ENCODE measurements at regions not wholly inside any gene's neighbourhood (a gene's known extent, or its start where the extent isn't known, plus 50 kb on each side); places are given as distances from the start of the nearest gene placed in this dataset.

- no TSS peak for BruUV-seq (replicated peaks)
- no peak for FAIRE-seq
- DNase-seq (ENCODE audit: extremely low read depth in 1 of 4, low spot score in 3 of 4), result no peak
- Histone ChIP-seq H3K27me3 (ENCODE audit: control insufficient read depth in 2 of 2, insufficient read depth in 2 of 2, low read length in 2 of 2) (no peaks in the 10 kb centered on the region; a peak in 3 of 5 replicates), H3K79me2 (ENCODE audit: control insufficient read depth, insufficient read depth, low read length) (no peaks in the 10 kb centered on the region), H3K9me3 (replicated peaks; ENCODE audit: control insufficient read depth, insufficient read depth, low read depth, low read length) (no peaks in the 10 kb centered on the region), H3K4me3 (no peak overlapping the region), H3K9ac (ENCODE audit: insufficient read depth in 1 of 2, low read depth in 2 of 2, low read length in 2 of 2) (no peak overlapping the region), H3K9me1 (ENCODE audit: control insufficient read depth, insufficient read depth, low read length) (no peaks in the 10 kb centered on the region), H2AFZ (ENCODE audit: low read depth, low read length) (no peak overlapping the region), H3K4me2 (ENCODE audit: insufficient read depth, low read length) (no peak overlapping the region), H3K36me3 (ENCODE audit: control insufficient read depth, insufficient read depth, low read length) (no peaks in the 10 kb centered on the region), H3K4me1 (replicated peaks in 1 of 2; ENCODE audit: control insufficient read depth in 2 of 2, insufficient read depth in 2 of 2, low read length in 2 of 2) (no peaks in the 10 kb centered on the region), H3K27ac (ENCODE audit: extremely low read depth, low read depth, low read length) (no peak overlapping the region), H4K20me1 (replicated peaks; ENCODE audit: control insufficient read depth, insufficient read depth, low read length) (no peaks in the 10 kb centered on the region)
- TF ChIP-seq, protein P1, sequence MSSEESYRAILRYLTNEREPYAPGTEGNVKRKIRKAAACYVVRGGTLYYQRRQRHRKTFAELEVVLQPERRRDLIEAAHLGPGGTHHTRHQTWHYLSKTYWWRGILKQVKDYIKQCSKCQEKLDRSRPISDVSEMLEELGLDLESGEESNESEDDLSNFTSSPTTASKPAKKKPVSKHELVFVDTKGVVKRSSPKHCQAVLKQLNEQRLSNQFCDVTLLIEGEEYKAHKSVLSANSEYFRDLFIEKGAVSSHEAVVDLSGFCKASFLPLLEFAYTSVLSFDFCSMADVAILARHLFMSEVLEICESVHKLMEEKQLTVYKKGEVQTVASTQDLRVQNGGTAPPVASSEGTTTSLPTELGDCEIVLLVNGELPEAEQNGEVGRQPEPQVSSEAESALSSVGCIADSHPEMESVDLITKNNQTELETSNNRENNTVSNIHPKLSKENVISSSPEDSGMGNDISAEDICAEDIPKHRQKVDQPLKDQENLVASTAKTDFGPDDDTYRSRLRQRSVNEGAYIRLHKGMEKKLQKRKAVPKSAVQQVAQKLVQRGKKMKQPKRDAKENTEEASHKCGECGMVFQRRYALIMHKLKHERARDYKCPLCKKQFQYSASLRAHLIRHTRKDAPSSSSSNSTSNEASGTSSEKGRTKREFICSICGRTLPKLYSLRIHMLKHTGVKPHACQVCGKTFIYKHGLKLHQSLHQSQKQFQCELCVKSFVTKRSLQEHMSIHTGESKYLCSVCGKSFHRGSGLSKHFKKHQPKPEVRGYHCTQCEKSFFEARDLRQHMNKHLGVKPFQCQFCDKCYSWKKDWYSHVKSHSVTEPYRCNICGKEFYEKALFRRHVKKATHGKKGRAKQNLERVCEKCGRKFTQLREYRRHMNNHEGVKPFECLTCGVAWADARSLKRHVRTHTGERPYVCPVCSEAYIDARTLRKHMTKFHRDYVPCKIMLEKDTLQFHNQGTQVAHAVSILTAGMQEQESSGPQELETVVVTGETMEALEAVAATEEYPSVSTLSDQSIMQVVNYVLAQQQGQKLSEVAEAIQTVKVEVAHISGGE (CRISPR knock-in tag; IDR thresholded peaks at IDR 0.05), result no peak
- TF ChIP-seq ZC3H4 (CRISPR knock-in tag; IDR thresholded peaks at IDR 0.05; ENCODE audit: borderline replicate concordance), result no peak
- TF ChIP-seq GABPB1 (CRISPR knock-in tag; IDR thresholded peaks at IDR 0.05), result no peak
- TF ChIP-seq CCNT2 (IDR thresholded peaks at IDR 0.05; ENCODE audit: borderline replicate concordance, extremely low read depth, insufficient read length, low read depth, low read length), result no peak
- no peak for TF ChIP-seq ZNF696 (CRISPR knock-in tag; conservative IDR thresholded peaks at IDR 0.05)
- 10% methylated on average over 1 of the region's 1 CpG for WGBS (ENCODE audit: insufficient coverage, low coverage, missing lambda C conversion rate)
- intact Hi-C loops (cut with micrococcal nuclease) (no loop called here), in situ Hi-C loops (cut with MboI) (no loop called here)
- ATAC-seq, result no peak
- POLR2A ChIA-PET, result no interaction called here
- CTCF ChIA-PET (ENCODE audit: low intra/inter-chr PET ratio), result no interaction called here
Observed at GRCh38 chr14:75369506-75369905, 58.3 kb upstream of the JDP2 start.
